Daoy (cell line): ENCODE measurements at regions not wholly inside any gene's neighbourhood (a gene's known extent, or its start where the extent isn't known, plus 50 kb on each side); places are given as distances from the start of the nearest gene placed in this dataset.

ENCODE experiments used
- DNase-seq: peaks from one replicate; pipeline ENCODE4 v3.0.0-alpha.2; 2015; ENCODE audit warnings: low read depth

DNA sequence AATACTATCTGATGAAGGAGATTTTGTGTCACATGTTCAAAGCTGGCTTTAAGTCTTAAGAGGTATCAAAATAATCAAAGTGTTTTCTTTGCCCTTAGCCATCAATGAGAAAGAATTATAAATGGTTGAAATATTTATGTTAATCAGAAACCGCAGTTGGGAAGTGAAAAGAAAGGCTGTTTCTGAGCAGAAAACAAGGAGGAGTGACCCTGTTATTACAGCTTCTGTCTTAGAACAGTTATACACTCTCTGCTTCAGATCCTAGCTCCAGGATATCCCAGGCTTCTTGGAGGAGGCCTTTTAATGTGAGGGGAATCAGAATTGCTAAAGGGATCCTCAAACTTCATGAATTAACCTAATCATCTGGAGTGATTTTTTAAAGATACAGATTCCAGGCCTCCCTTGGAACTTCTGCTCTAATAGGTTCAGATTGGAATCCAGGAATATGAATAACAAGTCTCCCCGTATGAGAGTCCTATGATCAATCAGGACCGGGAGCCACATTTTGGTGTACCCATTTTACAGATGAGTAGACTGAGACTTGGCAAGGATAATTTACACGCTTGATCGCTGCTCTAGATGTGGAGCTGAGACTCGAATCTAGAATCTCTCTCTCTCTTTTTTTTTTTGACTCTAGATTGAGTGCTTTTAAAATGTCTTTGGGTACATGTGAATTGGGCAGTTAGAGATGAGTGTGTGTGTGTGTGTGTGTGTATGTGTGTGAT lies 50.8 kb upstream of the JAG1 start:
- no peak for DNase-seq

DNA sequence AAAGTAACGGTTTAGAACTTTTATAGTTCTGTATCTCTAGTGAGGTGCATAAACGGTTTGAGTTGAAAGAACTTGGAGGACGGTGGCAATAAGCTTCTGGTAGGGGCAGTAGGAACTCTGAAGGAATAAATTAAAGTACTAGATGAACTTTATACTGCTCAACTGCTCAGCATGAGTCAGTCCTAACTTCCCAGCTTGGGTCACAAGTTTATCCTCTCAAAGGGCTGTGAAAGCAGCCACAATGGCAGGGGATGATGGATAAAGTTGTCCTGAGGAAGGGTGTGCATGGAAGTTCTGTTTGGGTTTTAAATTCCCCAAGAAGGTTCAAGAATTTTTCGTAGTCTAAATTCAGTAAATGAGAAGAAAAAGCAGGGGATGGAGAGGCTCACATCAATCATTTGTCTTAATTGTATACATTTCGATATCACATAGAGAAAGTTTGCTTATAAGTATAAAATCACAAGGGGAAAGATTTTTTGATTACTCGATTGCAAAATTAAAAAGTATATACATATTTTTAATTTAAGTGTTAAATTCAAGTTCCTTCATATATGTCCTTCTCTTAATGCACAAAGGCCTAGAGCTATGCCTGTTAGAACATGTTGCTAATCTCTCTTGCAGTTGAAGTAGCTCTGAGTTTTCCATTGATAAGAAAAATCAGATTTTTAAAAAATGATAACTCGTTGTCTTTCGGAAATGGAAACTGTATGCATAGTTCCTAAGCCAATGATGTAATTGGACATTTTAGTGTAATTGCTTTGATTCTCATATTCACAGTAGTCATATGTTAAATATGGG lies 55.3 kb upstream of the JAG1 start:
- DNase-seq = peak; percentile 49

DNA sequence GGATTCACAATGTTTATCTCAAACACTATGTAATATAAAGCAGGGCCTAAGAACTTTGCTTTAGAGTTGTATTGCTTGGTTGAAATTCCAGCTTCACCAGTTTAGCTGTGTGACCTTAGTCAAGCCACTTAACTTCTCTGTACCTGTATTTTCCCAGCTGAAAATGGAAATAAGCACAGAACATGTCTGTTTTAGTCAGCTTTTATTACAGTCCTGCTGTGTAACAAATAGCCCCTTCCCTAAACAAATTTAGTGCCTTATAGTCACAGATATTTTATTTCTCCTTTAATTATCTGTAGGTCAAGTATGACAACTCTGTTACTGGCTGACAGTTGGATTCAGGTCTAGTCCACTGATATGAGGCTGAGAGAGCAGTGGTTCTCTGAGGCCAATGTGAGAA lies 56.0 kb upstream of the JAG1 start:
- DNase-seq = no peak

DNA sequence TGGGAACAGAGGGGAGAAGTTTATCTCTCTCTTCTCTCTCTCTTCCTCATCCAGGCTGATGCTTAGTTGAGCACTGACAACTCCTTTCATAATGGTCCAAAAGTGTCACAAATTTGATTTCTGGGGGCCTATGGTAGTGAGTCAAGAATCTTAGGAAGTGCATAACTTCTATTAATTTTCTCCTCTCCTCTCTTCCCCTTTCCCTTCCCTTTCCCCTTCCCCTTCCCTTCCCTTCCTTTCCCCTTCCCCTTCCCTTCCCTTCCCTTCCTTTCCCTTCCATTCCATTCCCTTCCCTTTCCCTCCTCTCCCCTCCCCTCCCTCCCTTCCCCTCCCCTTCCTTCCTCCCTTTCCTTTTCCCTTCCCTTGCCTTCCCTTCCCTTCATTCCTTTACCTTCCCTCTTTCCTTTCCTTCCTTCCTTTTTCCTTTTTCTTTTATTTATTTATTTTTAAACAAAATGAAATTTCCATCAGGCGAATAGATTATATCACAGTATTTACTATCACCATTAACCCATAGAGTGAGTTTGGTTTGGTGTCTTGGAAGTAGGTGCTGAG lies 56.9 kb upstream of the JAG1 start:
- no peak for DNase-seq

DNA sequence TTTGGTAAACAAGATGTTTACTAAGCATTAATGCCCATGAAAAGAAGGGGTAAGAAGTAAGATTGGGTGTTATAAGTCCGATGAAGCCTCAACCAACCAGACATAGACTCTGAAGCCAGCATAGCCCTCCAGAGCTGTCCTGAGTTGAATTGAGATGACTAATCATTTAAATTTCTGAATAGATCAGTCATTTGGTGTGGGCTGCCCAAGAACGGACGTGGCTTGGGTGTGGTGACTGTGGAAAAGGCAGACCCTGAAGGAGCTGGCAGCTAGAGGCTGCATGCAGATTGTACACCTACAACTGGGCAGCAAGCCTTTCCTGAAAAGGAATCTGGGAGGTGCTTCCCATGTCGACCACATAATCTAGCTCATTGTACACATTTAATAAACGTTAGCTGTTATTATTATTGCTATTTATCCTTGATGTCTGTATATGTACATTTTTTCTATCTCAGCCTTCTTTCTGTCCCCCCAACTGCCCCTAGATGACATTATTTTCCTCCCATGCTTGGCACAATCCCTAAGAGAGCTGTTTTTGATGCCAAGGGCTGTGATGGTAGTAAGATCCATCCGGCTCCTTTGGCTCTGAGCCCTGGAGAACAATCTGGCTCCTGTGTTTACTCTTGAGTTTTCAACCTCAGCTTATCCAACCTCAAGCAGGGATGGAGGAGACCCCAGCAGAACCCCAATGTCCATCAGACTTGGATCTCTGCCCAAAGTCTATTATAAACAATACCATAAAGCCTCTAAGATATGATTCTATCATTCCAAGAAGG lies 57.6 kb upstream of the JAG1 start:
- peak; percentile 74 for DNase-seq

DNA sequence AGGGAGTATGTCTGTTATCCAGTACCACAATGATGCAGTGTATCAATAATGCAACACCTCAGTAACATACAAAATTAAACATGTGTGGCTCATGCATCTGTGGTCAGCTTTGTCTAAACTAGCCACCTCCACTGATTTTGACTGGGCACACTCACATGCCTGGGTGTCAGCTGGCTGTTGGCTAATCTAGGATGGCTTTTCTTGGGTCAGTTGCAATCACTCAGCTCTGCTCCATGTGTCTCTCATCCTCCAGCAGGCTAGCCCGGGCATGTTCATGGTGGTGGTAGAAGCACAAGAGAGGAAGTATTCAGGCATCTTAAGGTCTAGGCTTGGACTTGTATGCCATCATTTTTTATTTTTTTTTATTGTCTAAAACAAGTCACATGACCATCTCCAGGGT lies 59.3 kb upstream of the JAG1 start:
- DNase-seq = no peak

DNA sequence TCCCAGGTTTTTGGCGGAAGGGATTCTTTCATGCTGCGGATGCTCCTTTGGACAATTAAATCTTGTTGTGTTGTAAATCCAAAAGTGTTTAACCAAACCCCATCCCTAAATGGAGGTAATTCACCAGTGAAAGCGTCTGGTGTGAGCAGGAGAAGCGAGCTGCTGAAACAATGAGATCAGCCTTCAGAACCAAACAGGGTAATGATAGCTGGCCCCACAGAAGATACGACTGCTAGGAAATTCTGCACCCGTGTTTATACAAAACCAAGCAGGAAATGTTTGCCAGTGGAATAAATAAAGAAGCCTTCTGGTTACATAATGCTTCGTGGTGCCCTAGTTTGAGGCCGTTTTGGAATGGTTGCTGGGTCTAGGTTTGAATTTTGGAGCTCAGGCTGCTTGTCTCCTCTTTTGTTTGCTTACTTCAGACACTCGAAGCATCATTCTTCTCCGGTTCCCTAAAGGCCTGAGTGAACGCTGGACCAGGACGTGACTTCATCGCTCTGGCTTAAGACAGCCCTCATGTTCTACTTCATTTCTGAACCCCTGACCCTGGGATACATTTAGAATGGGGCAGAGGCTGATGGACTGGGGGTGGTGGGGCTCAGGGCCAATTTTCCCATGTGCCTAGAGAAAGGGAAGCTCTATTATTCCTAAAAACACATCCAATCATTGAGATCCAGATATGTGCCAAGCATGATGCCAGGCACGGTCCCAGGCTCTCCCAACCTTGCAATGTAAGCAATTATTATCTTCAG lies 61.6 kb upstream of the JAG1 start:
- no peak for DNase-seq

DNA sequence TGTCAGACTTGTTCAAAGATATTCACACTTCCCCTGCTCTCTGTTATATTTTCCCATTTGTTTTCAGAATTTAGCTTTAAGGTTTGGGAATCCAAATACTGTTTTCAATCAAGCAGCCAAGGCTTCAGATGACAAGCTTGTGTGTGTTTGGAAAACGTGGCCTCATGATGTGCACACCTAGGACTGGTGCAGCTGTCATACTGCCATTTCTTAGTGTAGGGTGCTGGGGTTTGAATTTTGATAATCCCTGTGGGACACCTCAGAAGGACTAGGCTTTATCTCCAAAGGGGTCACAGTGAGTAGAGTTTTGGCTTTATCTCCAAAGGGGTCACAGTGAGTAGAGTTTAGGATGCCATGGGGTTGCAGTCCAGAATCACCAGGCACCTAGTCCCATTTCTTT lies 65.3 kb upstream of the JAG1 start:
- DNase-seq = no peak

DNA sequence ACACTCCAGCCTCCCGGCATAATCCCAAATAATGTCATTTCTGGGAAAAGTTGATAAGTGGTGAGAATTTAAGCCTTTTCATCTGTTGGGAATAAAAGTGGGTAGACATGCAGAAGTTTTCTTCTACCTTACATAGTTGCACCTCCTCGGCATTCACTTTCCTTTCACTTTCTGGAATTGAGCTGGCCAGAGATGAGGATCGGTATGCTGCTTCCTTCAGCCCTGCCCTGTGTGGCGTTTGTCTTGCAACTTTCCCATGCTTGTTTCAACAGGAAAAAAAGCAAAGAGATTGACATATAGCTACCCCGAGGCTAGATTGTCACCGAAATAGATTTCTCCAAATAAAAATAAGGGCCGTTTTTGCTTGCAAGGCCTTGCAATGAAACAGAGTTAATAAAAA lies 65.8 kb upstream of the JAG1 start:
- DNase-seq = peak; percentile 7

DNA sequence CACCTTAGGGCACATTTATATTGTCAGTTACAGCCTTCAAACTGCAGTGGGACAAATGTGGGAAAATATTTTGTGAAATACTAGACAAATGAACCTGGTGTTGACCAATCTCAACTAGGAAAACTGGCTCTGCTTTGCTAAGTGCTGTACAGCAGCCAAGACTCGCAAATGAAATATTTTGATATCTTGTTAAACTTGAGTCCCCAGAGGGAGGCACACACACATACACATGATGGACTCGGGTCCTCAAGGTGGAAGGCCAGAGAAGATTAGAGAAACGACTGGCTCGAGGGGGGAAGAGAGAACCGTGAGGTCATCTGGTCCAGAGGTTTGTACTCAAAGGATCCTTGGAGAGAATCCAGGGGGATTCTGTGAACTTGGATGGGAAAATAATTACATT lies 67.3 kb upstream of the JAG1 start:
- no peak for DNase-seq

DNA sequence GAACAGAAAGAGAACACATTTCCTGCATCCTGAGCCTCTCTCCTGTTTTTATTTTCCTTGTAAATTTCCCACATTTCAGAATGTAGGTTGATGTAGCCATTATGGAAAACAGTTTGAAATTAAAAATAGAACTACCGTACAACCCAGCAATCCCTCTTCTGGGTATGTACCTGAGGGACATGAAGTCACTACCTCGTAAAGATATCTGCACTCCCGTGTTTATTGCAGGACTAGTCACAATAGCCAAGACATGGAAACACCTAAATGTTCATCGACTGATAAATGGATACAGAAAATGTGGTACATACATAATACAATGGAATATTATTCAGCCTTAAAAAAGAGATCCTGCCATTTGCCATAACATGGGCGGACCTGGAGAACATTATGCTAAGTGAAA lies 72.0 kb upstream of the JAG1 start:
- DNase-seq = no peak

DNA sequence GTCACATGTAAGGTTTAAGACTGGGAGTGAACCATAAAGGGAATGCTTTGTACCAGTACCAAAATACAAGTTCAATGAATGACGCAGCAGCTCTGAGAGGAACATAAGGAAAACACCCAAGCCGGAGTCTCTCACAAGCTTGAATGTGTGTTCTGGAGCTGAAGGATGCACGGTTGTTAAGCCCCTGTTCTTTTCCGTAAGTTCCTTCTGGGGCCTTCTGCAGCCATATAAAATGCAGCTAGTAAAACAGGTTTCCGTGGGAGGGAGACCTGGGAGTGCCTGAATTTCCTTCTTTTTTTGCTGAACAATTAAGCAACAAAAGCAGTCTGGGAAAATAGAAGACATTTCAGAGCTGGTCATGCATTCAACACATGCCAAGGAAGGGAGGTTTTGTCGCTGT lies 73.2 kb upstream of the JAG1 start:
- DNase-seq = no peak

DNA sequence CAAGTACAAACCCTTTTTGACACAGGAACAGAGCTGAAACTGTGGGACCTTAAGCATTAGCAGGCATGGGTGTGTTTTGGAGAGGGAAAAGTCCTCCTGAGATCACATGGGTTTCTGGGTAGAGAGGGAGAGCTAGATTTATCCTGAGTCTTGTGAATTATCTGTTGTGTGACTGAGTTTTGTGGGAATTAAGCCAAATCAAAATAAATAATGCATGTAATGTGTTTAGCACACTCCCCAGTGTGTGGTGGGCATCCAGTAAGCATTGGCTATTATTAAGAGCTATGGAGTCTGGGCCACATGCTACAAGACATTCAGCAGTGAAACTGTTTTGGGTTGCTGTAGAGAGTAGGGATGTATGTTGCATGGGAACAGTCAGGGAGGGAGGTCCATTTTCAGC lies 75.3 kb upstream of the JAG1 start:
- no peak for DNase-seq

DNA sequence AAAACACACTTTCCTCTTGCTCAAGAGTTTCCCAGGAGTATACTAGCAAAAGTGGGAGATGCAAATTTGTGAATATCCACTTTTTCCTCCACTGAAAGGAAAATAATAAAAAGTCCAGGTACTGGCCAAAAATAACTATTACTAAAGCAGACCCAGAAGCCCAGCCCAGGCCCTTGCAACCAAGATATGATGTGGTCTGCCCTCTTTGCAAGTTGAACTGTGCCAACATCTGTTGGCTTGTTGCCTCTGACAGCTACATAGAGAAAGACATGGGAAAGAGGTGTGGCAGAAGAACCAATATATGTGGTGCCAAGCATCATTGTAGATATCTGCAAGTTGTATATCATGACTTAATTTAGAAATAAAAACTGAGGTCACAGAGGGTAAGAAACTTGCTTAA lies 78.4 kb upstream of the JAG1 start:
- no peak for DNase-seq

DNA sequence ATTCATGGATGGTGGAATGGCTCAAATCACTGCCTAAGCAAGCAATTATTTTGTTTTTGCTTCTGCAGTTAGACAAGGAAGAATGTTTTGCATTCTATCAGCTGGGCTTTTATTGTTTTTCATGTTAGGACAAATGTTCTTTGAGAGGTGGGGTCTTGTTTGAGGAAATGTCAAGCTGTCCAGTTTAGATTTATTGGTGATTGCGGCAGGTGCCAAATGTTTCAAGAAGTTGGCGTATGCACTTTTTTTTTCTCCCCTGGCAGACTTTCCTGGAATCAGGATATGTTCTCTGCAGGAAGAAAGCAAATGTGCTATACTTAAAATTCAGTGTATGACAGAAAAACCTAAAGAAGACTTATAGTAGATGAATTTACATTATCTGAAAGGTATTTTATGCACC lies 81.0 kb upstream of the JAG1 start:
- DNase-seq = no peak

DNA sequence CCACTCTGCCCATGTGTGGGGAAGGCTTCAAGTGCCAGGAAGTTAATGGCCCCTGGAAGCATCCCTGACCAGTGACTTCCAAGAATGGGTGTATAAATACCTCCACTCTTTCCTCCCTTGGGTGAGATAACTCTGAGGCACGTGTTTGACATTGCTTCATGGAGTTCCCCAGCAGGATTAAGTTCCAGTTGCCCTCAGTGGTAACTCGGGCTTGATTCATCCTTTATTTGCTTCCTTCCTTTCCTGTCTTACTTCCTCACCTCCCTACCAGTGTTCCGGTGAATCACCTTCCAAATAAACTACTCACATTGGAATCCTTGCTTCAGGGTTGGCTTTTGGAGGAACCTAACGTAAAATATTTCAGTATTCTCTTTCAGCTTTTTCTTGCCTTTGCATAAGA lies 84.6 kb upstream of the JAG1 start:
- peak; percentile 46 for DNase-seq

DNA sequence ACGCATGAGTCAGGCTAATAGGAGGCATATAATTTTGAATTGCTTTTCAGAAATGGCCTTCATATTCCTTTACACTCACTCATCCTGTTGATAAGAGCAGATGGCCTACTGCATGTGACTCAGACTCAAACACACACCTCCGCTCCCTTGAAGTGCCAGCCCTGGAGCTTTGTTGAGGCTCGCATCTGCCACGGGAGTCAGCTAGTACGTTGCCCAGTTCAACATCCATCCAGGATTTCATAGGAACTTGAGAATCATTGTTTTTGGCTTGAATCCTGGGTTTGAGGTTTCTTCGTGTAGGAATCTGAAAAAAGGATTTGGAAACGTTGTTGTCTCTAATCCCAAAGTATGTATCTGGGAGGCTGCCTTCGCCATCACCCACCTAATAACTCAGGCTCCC lies 87.4 kb upstream of the JAG1 start:
- peak; percentile 93 for DNase-seq

DNA sequence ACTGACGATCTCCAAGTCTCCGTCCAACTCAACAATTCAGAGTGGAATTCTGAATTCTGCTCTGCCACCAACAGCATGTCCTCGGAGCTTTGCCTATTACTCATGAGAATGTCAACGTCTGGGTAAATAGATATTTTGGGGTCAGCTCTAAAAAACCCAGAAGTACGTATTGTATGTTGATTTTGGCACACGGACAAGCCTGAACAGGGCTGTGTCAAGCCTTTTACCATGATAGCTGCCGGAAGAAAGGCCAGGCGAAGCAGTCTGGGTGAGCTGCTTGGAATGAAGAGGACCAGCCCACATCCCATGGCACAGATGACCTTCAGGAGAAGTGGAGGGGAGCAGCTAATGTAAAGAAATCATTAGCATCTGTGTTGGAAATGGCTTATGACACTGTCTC lies 88.0 kb upstream of the JAG1 start:
- peak; percentile 85 for DNase-seq

DNA sequence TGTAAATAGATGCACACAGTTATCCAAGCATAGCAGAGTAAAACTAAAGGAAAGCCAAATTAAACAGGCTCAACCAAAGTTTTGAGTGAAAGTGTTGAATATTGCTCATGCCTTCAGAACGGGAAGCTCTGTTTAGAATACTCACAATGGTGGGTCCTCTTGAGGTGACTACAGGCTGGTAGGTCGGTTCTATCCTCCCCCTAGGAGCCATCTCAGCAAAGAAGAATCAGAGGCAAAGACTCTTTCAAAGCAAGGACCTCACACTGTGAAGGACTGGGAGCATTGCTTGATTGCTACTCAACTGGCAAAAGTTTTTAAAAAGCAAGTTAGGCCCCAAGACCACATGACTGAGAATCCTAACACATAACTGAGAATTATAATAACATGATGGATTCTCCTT lies 88.4 kb upstream of the JAG1 start:
- DNase-seq = no peak

DNA sequence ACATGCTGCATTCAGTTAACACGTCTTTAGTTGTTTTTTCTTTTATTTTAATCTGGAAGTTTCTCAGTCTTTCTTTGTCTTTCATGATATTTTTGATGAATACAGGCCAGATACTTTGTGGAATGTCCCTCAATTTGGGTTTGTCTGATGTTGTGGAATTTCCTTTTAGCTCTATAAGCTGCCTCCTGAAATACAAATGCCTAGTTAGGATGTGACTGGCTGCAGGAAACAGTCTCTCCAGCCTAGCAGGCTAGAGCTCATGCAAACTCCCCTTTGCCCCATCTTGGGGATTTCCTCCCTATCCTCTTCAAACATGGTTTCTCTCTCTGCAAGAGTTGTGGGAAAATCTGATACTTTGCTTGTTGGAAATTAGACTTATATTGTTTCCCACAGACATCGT lies 89.3 kb upstream of the JAG1 start:
- DNase-seq = no peak

DNA sequence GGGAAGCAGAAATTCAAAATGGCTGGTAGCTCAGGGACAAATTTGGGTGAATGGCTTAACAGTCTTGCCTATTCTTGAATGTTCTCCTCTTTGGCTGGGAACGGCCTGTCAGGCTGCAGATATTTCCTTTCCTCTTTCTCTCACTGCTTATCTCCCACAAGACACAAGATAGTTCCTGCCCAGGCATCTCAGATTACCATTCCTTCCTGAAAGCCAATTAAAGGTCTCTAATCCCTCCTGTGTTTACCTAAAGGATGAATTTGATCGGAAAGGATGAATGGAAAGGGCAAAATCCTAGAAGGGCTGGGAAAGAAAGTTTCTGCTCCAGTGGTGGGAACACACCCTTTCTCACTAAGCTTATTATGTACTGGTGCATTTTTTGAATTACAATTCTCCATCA lies 95.9 kb upstream of the JAG1 start:
- DNase-seq = peak; percentile 13

DNA sequence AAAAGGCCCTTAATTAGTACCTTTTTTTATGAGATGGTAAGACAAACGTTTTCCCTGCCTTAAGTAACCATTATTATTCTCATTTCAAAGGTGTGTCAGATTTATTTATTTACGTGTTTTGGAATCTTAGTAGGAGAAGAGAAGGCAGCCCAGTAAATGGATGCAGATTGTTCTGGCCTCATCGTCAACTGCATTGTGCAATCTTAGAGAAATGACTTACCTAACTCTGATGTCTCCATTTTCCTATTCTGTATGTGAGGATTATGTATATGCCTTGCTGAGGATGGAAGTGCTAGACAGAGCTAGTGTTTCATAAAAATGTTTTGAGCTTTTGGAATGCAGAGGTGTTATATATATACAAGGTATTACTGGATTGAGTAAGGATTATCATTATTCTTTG lies 97.0 kb upstream of the JAG1 start:
- DNase-seq = no peak
